ENCODE measurements at regions not wholly inside any gene's neighbourhood (a gene's known extent, or its start where the extent isn't known, plus 50 kb on each side); places are given as distances from the start of the nearest gene placed in this dataset.
"Not testable (repeated sequence)": the region's sequence is repeated elsewhere in the genome, so short reads cannot be mapped to it uniquely, and the experiment has no call there.

GRCh38 chr5:100401149-100401548 lies 134.0 kb upstream of the FAM174A start:
- H3K4me1 ChIP-seq (ENCODE audit: control insufficient read depth, insufficient read depth, low read length), result no peaks in the 10 kb centered on the region
- intact Hi-C loops (cut with micrococcal nuclease), result no loop called here

GRCh38 chr5:100398815-100399214 lies 136.4 kb upstream of the FAM174A start:
- H3K27me3 ChIP-seq (ENCODE audit: control insufficient read depth, insufficient read depth, low read length); H3K9me3 Mint-ChIP-seq; H3K9me3 ChIP-seq (ENCODE audit: control insufficient read depth, insufficient read depth, low read length); H3K4me3 Mint-ChIP-seq; ATAC-seq; H3K27ac ChIP-seq (ENCODE audit: low read length); H3K27me3 Mint-ChIP-seq (ENCODE audit: low read depth in 2 of 2); H3K36me3 ChIP-seq (ENCODE audit: control insufficient read depth, insufficient read depth, low read length); H3K4me1 ChIP-seq (ENCODE audit: control insufficient read depth, insufficient read depth, low read length); H3K36me3 Mint-ChIP-seq; H3K4me1 Mint-ChIP-seq; DNase-seq; H3K27ac Mint-ChIP-seq; intact Hi-C loops (cut with micrococcal nuclease); H3K4me3 ChIP-seq (ENCODE audit: low read length): not testable (repeated sequence)
- 83% methylated on average over 2 of the region's 3 CpGs for WGBS (ENCODE audit: insufficient coverage)

More at GRCh38 chr5:100401149-100401548, 134.0 kb upstream of the FAM174A start:
- Mint-ChIP-seq H3K27me3 (ENCODE audit: low read depth in 2 of 2) (peaks cover 0 to 2% of the 10 kb centered on the region in 2 donors), H3K9me3 (peaks cover 0 to 2% of the 10 kb centered on the region in 2 donors), H3K4me1 (no peaks in the 10 kb centered on the region), H3K27ac (no peak overlapping the region), H3K36me3 (no peaks in the 10 kb centered on the region), H3K4me3 (no peak overlapping the region)
- H3K27ac ChIP-seq (ENCODE audit: low read length), result no peak overlapping the region
- DNase-seq (no peak), ATAC-seq (no peak)
- no peak for TF ChIP-seq CTCF (IDR thresholded peaks at IDR 0.05)
- no peaks in the 10 kb centered on the region for H3K9me3 ChIP-seq (ENCODE audit: control insufficient read depth, insufficient read depth, low read length)
- H3K4me3 ChIP-seq (ENCODE audit: low read length), result no peak overlapping the region
- no peaks in the 10 kb centered on the region for H3K36me3 ChIP-seq (ENCODE audit: control insufficient read depth, insufficient read depth, low read length)
- H3K27me3 ChIP-seq (ENCODE audit: control insufficient read depth, insufficient read depth, low read length), result no peaks in the 10 kb centered on the region

- H3K36me3 ChIP-seq (ENCODE audit: control insufficient read depth, insufficient read depth, low read length); H3K27ac ChIP-seq (ENCODE audit: low read length); H3K27me3 ChIP-seq (ENCODE audit: control insufficient read depth, insufficient read depth, low read length); H3K9me3 ChIP-seq (ENCODE audit: control insufficient read depth, insufficient read depth, low read length); H3K4me3 ChIP-seq (ENCODE audit: low read length); H3K4me3 Mint-ChIP-seq; H3K9me3 Mint-ChIP-seq; H3K4me1 ChIP-seq (ENCODE audit: control insufficient read depth, insufficient read depth, low read length); H3K27ac Mint-ChIP-seq; H3K4me1 Mint-ChIP-seq; H3K27me3 Mint-ChIP-seq (ENCODE audit: low read depth in 2 of 2); DNase-seq; ATAC-seq; H3K36me3 Mint-ChIP-seq; intact Hi-C loops (cut with micrococcal nuclease): not testable (repeated sequence)
- WGBS (ENCODE audit: insufficient coverage), result 94% methylated on average over 8 of the region's 19 CpGs
Measured at GRCh38 chr5:100379254-100379858, 155.8 kb upstream of the FAM174A start.

- intact Hi-C loops (cut with micrococcal nuclease); H3K27ac Mint-ChIP-seq: not testable (repeated sequence)
- 71% methylated on average over 3 of the region's 5 CpGs for WGBS (ENCODE audit: insufficient coverage)
Measured at GRCh38 chr5:100364757-100365478, 170.3 kb upstream of the FAM174A start.

GRCh38 chr5:100364343-100364742 lies 170.8 kb upstream of the FAM174A start:
- H3K4me3 ChIP-seq (ENCODE audit: low read length); H3K4me1 Mint-ChIP-seq; H3K9me3 ChIP-seq (ENCODE audit: control insufficient read depth, insufficient read depth, low read length); H3K36me3 ChIP-seq (ENCODE audit: control insufficient read depth, insufficient read depth, low read length); ATAC-seq; H3K4me3 Mint-ChIP-seq; H3K36me3 Mint-ChIP-seq; H3K27me3 ChIP-seq (ENCODE audit: control insufficient read depth, insufficient read depth, low read length); H3K27ac ChIP-seq (ENCODE audit: low read length); DNase-seq; H3K27ac Mint-ChIP-seq; H3K9me3 Mint-ChIP-seq; H3K27me3 Mint-ChIP-seq (ENCODE audit: low read depth in 2 of 2); intact Hi-C loops (cut with micrococcal nuclease); H3K4me1 ChIP-seq (ENCODE audit: control insufficient read depth, insufficient read depth, low read length): not testable (repeated sequence)

More at GRCh38 chr5:100364757-100365478, 170.3 kb upstream of the FAM174A start:
- DNase-seq; H3K27ac ChIP-seq (ENCODE audit: low read length); H3K9me3 Mint-ChIP-seq; H3K4me1 Mint-ChIP-seq; H3K27me3 ChIP-seq (ENCODE audit: control insufficient read depth, insufficient read depth, low read length); H3K36me3 ChIP-seq (ENCODE audit: control insufficient read depth, insufficient read depth, low read length); H3K36me3 Mint-ChIP-seq; H3K4me3 ChIP-seq (ENCODE audit: low read length); H3K27me3 Mint-ChIP-seq (ENCODE audit: low read depth in 2 of 2); H3K9me3 ChIP-seq (ENCODE audit: control insufficient read depth, insufficient read depth, low read length); H3K4me1 ChIP-seq (ENCODE audit: control insufficient read depth, insufficient read depth, low read length); H3K4me3 Mint-ChIP-seq; ATAC-seq: not testable (repeated sequence)

GRCh38 chr5:100359998-100360397 lies 175.2 kb upstream of the FAM174A start:
- H3K4me3 ChIP-seq (ENCODE audit: low read length); ATAC-seq; H3K9me3 ChIP-seq (ENCODE audit: control insufficient read depth, insufficient read depth, low read length); H3K4me1 Mint-ChIP-seq; H3K27ac Mint-ChIP-seq; H3K4me1 ChIP-seq (ENCODE audit: control insufficient read depth, insufficient read depth, low read length); DNase-seq; intact Hi-C loops (cut with micrococcal nuclease); H3K9me3 Mint-ChIP-seq; H3K36me3 ChIP-seq (ENCODE audit: control insufficient read depth, insufficient read depth, low read length); H3K27me3 ChIP-seq (ENCODE audit: control insufficient read depth, insufficient read depth, low read length); H3K27me3 Mint-ChIP-seq (ENCODE audit: low read depth in 2 of 2); H3K36me3 Mint-ChIP-seq; H3K4me3 Mint-ChIP-seq; H3K27ac ChIP-seq (ENCODE audit: low read length): not testable (repeated sequence)
- no CpG with 5 or more reads among the region's 1 CpG for WGBS (ENCODE audit: insufficient coverage)

- H3K4me3 Mint-ChIP-seq; H3K36me3 ChIP-seq (ENCODE audit: control insufficient read depth, insufficient read depth, low read length); H3K9me3 Mint-ChIP-seq; H3K4me3 ChIP-seq (ENCODE audit: low read length); H3K27me3 ChIP-seq (ENCODE audit: control insufficient read depth, insufficient read depth, low read length); H3K36me3 Mint-ChIP-seq; H3K27ac Mint-ChIP-seq; ATAC-seq; DNase-seq; H3K4me1 Mint-ChIP-seq; H3K4me1 ChIP-seq (ENCODE audit: control insufficient read depth, insufficient read depth, low read length); H3K27me3 Mint-ChIP-seq (ENCODE audit: low read depth in 2 of 2); intact Hi-C loops (cut with micrococcal nuclease); H3K27ac ChIP-seq (ENCODE audit: low read length); H3K9me3 ChIP-seq (ENCODE audit: control insufficient read depth, insufficient read depth, low read length): not testable (repeated sequence)
- WGBS (ENCODE audit: insufficient coverage), result 60% methylated on average over 1 of the region's 2 CpGs
Measured at GRCh38 chr5:100346269-100346668, 188.9 kb upstream of the FAM174A start.
